ENCODE measurements at regions not wholly inside any gene's neighbourhood (a gene's known extent, or its start where the extent isn't known, plus 50 kb on each side); places are given as distances from the start of the nearest gene placed in this dataset.

GRCh38 chr5:154112255-154112654, 73.5 kb downstream of the MFAP3 start (continued):
- TF ChIP-seq CHD7 (IDR thresholded peaks at IDR 0.05; ENCODE audit: insufficient replicate concordance, low read length) = no peak
- TF ChIP-seq SP1 (IDR thresholded peaks at IDR 0.05; ENCODE audit: low read depth, low read length) = no peak
- TF ChIP-seq E2F6 (IDR thresholded peaks at IDR 0.05) = no peak
- no peak for TF ChIP-seq POU5F1 (IDR thresholded peaks at IDR 0.05; ENCODE audit: low read depth, low read length)
- no peak for TF ChIP-seq EZH2 (IDR thresholded peaks at IDR 0.05; ENCODE audit: low read depth, low read length, severe bottlenecking)
- no peak for TF ChIP-seq ASH2L (IDR thresholded peaks at IDR 0.05; ENCODE audit: low read length)
- TF ChIP-seq CEBPB (IDR thresholded peaks at IDR 0.05; ENCODE audit: low read depth, low read length) = no peak
- TF ChIP-seq BRCA1 (IDR thresholded peaks at IDR 0.05; ENCODE audit: low read depth, low read length) = no peak
- no peak for TF ChIP-seq SIX5 (IDR thresholded peaks at IDR 0.05; ENCODE audit: low read depth, low read length)
- no peak for TF ChIP-seq PHF8 (conservative IDR thresholded peaks at IDR 0.05; ENCODE audit: low read depth, low read length)
- no peak for TF ChIP-seq SUZ12 (IDR thresholded peaks at IDR 0.05; ENCODE audit: low read length)
- TF ChIP-seq TCF12 (IDR thresholded peaks at IDR 0.05; ENCODE audit: low read depth, low read length) = no peak
